Activated CD4-positive, alpha-beta T cell treated with anti-CD3 and anti-CD28 coated beads, Interleukin-2, amount 10 ng/mL, durations not matched to agents 7 days and 5 days (primary cell): ENCODE measurements at regions not wholly inside any gene's neighbourhood (a gene's known extent, or its start where the extent isn't known, plus 50 kb on each side); places are given as distances from the start of the nearest gene placed in this dataset.
A peak's percentile ranks its signal among the peaks of the same experiment; 100 is the strongest.

Experiments used
- CTCF ChIA-PET: fragments of 350-600 bp; sonication (Branson Sonifier 250); formaldehyde crosslinking; loops from one replicate; lab custom pipeline; 2021; ENCODE audit warnings: antibody characterized with exemption; lab: Charles Lee
- POLR2A ChIA-PET: fragments of 350-600 bp; sonication (Branson Sonifier 250); formaldehyde crosslinking; loops from one replicate; lab custom pipeline; 2021; ENCODE audit warnings: antibody characterized with exemption; lab: Charles Lee
- DNase-seq: peaks from one replicate; pipeline ENCODE4 v3.0.0-alpha.2; 2020
- H3K27ac Mint-ChIP-seq: one replicate; pipeline ENCODE4 v1.8.0; 2021; ENCODE audit warnings: mild to moderate bottlenecking, moderate library complexity, mixed read lengths
- H3K27me3 Mint-ChIP-seq: one replicate; pipeline ENCODE4 v1.8.0; 2021; ENCODE audit warnings: mixed read lengths
- H3K36me3 Mint-ChIP-seq: one replicate; pipeline ENCODE4 v1.8.0; 2021; ENCODE audit warnings: low read depth, mixed read lengths
- H3K4me1 Mint-ChIP-seq: one replicate; pipeline ENCODE4 v1.8.0; 2021; ENCODE audit warnings: mixed read lengths
- H3K4me3 Mint-ChIP-seq: one replicate; pipeline ENCODE4 v1.8.0; 2021; ENCODE audit warnings: mild to moderate bottlenecking, moderate library complexity, mixed read lengths
- H3K9me3 Mint-ChIP-seq: one replicate; pipeline ENCODE4 v1.8.0; 2021; ENCODE audit warnings: mixed read lengths

DNA sequence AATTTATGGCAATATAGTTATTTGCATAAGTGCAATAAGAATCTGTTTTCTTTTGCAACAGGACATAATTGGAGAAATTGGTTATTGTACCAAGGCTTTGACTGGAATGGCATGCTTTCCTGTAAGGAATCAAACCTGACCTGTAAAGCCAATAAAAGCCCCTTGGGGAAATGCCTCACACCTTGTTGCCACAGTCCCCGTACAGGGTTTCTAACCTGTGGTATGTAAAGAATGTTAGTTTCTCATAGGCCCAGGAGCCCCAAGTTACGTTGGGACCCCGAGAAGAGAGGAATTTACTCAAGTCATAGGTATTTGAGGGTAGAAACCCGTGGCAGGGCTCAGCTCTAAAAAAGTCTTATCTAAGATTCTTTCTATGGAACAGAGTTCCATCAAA lies 441.4 kb downstream of the IGSF11 start:
- Mint-ChIP-seq H3K36me3 (no peaks in the 10 kb centered on the region), H3K27ac (no peak overlapping the region), H3K4me1 (no peaks in the 10 kb centered on the region), H3K4me3 (no peak overlapping the region), H3K9me3 (peaks cover 4% of the 10 kb centered on the region), H3K27me3 (no peaks in the 10 kb centered on the region)
- no peak for DNase-seq
- POLR2A ChIA-PET: no interaction called here
- CTCF ChIA-PET: no interaction called here

DNA sequence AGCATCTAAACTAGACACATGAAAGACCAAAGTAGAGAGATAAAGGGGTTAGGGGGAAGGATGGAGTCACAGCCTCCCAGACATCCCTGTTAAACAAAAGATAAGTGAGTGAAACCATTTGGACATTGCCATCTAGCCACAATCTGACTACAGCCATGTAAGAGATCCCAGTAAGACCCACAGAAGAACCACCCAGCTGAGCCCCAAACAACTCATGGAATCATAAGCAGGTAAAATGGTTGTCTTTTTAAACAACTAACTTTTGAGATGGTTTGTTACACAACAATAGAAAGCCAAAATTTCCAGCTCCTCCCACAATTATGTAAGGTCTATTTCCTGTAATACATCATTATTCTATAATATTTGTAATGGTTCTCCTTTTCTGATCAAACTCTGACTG lies 437.5 kb downstream of the IGSF11 start:
- H3K9me3 Mint-ChIP-seq: peaks cover 4% of the 10 kb centered on the region
- H3K27ac Mint-ChIP-seq: no peak overlapping the region
- H3K36me3 Mint-ChIP-seq: no peaks in the 10 kb centered on the region
- H3K4me3 Mint-ChIP-seq: no peak overlapping the region
- no peaks in the 10 kb centered on the region for H3K4me1 Mint-ChIP-seq
- POLR2A ChIA-PET: no interaction called here
- H3K27me3 Mint-ChIP-seq: no peaks in the 10 kb centered on the region
- DNase-seq: no peak
- CTCF ChIA-PET: no interaction called here

DNA sequence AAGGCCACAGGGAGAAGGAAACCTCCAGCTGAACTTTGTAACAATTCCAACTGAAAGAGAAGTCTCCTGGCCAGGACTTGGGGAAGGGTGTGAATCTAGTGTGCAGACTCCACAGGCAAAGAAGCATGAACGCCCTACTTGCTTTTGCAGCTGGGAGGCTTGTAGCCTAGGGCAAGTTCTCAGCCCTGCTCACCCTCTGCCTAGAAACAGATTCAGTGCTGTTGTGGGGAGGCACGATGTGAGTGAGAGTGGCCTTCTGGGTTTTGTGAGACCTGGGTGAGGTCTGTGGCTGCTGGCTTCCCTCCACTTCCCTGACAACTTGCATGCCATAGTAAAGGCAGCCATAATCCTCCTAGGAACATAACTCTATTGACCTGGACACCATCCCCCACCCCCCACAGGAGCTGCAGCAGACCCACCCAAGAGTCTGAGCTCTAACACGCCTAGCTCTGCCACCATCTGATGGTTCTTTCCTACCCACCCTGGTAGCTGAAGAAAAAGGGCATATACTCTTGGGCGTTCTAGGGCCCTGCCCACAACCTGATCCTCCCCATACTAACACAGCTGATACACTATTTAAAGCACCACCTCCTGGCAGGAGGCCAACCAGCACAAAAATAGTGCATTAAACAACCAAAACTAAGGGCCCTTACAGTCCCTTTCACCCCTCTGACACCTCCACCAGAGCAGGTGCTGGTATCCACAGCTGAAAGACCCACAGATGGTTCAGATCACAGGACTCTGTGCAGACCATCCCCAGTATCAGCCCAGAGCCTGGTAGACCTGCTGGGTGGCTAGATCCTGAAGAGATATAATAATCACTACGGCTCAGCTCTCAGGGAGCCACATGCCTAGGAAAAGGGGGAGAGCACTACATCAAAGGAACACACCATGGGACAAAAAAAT lies 426.5 kb downstream of the IGSF11 start:
- POLR2A ChIA-PET: no interaction called here
- Mint-ChIP-seq H3K4me1 (no peaks in the 10 kb centered on the region), H3K4me3 (no peak overlapping the region), H3K9me3 (peaks cover 2% of the 10 kb centered on the region), H3K27ac (no peak overlapping the region), H3K36me3 (no peaks in the 10 kb centered on the region), H3K27me3 (no peaks in the 10 kb centered on the region)
- no peak for DNase-seq
- CTCF ChIA-PET: interaction anchor here (0.6 kb wide), 1 partner anchor 121 kb away, joined by 4 read pairs; no protein-coding TSS in a partner anchor

DNA sequence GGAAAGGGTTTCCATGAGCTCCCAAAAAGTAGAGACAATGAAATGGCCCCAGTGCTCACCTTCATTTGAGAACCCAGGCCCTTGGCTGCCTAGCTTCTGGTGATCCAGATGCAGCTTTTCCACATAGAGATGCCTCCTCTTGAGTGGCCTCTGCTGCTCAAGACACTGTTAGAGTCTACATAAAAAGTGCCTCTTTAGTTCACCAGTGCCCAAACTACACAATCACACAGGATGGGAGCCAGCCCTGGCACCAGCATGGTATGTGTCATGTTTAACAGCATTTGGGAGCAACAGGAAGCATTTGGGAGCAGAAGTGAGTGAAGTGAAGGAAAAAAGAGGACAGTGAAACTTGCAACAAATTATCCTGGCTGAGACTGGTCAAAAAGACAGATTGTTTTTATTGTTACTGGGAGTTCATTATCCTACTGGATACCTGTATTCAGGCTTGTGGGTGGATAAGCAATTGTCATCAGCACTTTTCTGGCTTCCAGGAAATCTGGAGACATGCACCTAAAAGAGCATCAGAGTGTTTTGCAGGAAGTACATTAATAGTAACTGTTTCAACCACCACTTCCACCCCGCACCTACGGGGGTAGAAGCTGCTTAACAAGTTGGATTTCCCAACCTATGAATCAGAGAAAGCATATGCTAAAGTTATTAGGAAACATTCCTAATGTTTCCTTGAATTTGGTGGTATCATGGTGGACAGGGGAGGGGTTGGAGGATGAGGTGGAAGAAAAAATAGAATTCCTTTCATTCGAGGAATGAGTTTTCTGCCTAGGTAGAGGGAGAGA lies 416.2 kb downstream of the IGSF11 start:
- Mint-ChIP-seq H3K4me1 (no peaks in the 10 kb centered on the region), H3K27ac (no peak overlapping the region), H3K36me3 (no peaks in the 10 kb centered on the region), H3K27me3 (no peaks in the 10 kb centered on the region), H3K4me3 (no peak overlapping the region), H3K9me3 (no peaks in the 10 kb centered on the region)
- ChIA-PET POLR2A (no interaction called here), CTCF (no interaction called here)
- no peak for DNase-seq

DNA sequence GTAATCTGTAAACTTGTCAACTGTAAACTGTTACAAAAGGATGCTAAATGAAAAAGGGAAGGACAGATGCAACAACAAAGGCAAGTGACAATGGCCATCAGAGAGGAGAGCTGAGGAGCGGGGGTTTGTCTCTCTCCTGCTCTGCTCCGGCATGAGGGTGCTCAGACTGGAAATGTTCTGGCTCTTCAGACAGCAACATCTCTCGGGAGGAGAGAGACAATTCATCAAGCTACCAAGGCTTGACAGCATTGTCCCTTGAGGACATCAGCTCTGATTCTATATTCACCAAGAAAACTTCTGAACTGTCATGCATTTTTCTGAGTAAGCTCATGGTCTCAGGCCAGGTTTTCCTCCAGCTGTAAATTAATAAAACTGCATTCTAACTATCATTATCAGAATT lies 408.2 kb downstream of the IGSF11 start:
- Mint-ChIP-seq H3K36me3 (no peaks in the 10 kb centered on the region), H3K4me3 (no peak overlapping the region), H3K9me3 (no peaks in the 10 kb centered on the region), H3K27me3 (peaks cover 3% of the 10 kb centered on the region), H3K27ac (no peak overlapping the region), H3K4me1 (no peaks in the 10 kb centered on the region)
- POLR2A ChIA-PET: no interaction called here
- CTCF ChIA-PET: interaction anchor here (0.6 kb wide), 1 partner anchor 1855 kb away, joined by 4 read pairs; no protein-coding TSS in a partner anchor
- no peak for DNase-seq

DNA sequence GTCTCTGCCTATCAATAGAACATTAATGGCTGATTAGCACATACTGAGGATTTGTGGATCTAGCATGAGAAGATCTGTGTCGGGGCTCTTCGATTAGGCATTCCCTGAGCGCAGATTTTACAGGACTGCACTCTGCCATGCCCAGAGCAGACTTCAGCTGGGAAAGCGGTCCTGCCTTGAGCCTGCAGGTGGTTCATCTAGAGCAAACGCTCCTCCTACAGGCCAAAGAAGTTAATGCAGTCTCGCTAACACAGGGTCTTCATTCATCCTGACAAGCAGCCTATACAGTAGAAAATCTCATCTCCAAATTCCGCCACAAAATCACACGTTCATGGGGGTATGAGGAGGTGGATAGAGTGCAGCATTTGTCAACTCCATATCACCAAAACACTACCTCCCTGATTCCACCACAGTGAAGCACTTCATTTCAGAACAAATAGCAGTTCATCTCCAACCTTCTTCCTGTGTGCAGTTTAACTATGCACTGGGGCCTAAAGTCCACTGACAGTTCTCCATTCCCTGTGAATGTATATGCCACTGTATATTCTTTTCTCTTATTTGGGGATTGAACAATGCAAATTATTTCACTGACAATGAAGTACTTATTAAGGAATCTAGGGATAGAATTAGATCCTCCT lies 405.8 kb downstream of the IGSF11 start:
- H3K4me1 Mint-ChIP-seq: no peaks in the 10 kb centered on the region

DNA sequence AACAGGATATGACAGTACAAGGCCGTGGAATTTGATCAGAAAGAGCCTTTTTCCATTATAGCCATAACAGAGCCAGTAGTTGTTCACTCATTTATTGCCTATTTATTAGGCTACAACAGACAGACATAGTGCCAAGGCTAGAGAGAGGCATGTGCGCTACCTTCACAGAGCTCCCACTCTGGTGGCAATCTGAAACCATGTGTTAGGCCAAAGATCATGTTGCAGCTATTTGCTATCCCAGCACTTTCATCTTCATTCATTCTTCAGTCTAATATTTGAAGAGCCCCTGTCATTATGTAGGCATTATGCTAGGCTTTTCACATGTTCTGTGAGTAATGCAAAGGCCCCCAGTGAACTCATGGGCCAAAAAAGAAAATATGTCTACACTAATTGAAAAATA lies 404.8 kb downstream of the IGSF11 start:
- CTCF ChIA-PET: no interaction called here

More for the DNA sequence above, 405.8 kb downstream of the IGSF11 start:
- ChIA-PET POLR2A (no interaction called here), CTCF (no interaction called here)
- Mint-ChIP-seq H3K36me3 (no peaks in the 10 kb centered on the region), H3K9me3 (no peaks in the 10 kb centered on the region), H3K27ac (no peak overlapping the region), H3K4me3 (no peak overlapping the region), H3K27me3 (peaks cover 3% of the 10 kb centered on the region)
- peak; percentile 29 for DNase-seq

DNA sequence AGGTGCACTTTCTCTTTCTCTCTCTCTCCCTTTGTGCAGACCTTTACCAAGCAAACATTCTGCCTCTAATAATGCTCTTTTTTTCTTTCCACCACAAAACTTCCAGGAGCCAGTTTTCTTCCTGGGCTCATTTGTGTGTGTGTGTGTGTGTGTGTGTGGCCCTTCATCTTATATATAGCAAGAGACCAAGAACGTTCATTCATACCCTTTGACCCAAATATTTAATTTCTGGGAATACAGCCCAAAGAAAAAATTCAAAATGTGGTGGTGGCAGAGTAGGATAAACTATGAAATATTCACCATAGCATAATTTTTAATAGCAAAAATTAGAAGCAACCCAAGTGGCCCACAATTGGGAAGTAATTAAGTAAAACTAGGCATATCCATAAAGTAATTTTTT lies 398.9 kb downstream of the IGSF11 start:
- Mint-ChIP-seq H3K9me3 (no peaks in the 10 kb centered on the region), H3K36me3 (no peaks in the 10 kb centered on the region), H3K4me3 (no peak overlapping the region), H3K27ac (no peak overlapping the region), H3K4me1 (no peaks in the 10 kb centered on the region), H3K27me3 (no peaks in the 10 kb centered on the region)
- CTCF ChIA-PET: no interaction called here
- DNase-seq: no peak
- POLR2A ChIA-PET: no interaction called here

More for the DNA sequence above, 404.8 kb downstream of the IGSF11 start:
- H3K27ac Mint-ChIP-seq: no peak overlapping the region
- H3K9me3 Mint-ChIP-seq: no peaks in the 10 kb centered on the region
- POLR2A ChIA-PET: no interaction called here
- no peaks in the 10 kb centered on the region for H3K4me1 Mint-ChIP-seq
- H3K36me3 Mint-ChIP-seq: no peaks in the 10 kb centered on the region
- no peak for DNase-seq
- peaks cover 3% of the 10 kb centered on the region for H3K27me3 Mint-ChIP-seq
- H3K4me3 Mint-ChIP-seq: no peak overlapping the region

DNA sequence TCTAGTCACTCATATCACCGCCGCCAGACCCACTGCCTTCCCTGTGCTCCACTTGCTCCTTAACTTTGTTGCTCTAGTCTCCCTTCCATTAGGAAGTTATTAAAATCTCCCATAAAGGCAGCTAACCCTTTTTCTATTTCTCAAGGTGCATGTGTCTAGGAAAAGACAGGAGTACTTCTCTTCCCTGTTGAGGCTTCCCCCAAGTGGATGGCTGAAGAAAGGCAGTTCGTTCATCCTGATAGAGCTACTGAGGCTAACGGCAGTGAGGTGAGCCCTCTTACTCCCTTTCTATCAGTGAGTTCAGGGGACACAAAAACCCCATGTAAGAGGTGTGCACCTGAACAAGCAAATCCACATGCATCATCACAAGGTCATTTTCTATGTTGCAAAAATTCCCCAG lies 397.8 kb downstream of the IGSF11 start:
- Mint-ChIP-seq H3K27ac (no peak overlapping the region), H3K36me3 (no peaks in the 10 kb centered on the region), H3K9me3 (no peaks in the 10 kb centered on the region), H3K27me3 (no peaks in the 10 kb centered on the region), H3K4me1 (no peaks in the 10 kb centered on the region), H3K4me3 (no peak overlapping the region)
- CTCF ChIA-PET: no interaction called here
- DNase-seq: no peak
- POLR2A ChIA-PET: no interaction called here

DNA sequence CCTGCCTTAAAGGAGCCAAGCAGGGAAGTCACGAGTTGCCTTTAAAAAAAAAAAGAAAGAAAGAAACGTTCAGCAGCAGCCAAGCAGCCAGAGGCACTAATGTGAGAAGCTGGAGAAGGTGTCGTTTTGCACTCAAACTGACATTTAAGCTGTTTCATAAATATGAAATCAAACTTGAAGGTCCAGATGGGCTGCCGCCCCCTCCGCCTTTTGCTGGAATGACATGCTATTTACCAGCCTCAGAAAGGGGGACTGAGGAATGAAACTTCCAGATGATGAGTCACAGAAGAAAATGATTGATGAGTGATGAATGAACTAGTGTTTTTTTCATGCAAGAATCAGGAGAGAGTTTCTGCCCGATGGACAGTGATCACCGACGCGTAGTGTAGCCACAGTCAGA lies 396.8 kb downstream of the IGSF11 start:
- DNase-seq: no peak
- H3K4me1 Mint-ChIP-seq: no peaks in the 10 kb centered on the region
- no peak overlapping the region for H3K4me3 Mint-ChIP-seq
- no peaks in the 10 kb centered on the region for H3K27me3 Mint-ChIP-seq
- H3K36me3 Mint-ChIP-seq: no peaks in the 10 kb centered on the region
- POLR2A ChIA-PET: no interaction called here
- no peaks in the 10 kb centered on the region for H3K9me3 Mint-ChIP-seq
- no peak overlapping the region for H3K27ac Mint-ChIP-seq
- CTCF ChIA-PET: no interaction called here

DNA sequence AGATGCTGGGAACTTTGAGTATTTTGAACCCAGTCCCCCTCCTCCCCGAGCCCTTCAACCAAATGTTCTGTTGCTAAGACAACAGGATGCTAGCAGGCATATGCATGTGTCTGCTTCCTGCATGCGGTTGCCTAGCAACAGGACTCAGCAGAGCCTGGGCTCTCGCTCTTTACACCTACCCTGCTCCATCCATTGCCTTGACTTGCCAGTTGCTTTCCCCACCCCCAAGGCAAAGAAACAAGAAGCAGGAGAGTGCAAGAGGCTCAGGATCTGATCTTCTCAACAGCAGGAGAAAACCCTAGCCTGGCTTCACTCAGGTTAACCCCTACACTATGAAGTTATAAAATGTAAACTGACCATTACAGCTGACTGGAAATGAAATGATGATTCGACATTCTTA lies 393.0 kb downstream of the IGSF11 start:
- peak; percentile 11 for DNase-seq
- Mint-ChIP-seq H3K36me3 (no peaks in the 10 kb centered on the region), H3K27ac (no peak overlapping the region), H3K4me3 (no peak overlapping the region), H3K4me1 (no peaks in the 10 kb centered on the region), H3K27me3 (no peaks in the 10 kb centered on the region), H3K9me3 (no peaks in the 10 kb centered on the region)
- POLR2A ChIA-PET: no interaction called here
- CTCF ChIA-PET: no interaction called here

DNA sequence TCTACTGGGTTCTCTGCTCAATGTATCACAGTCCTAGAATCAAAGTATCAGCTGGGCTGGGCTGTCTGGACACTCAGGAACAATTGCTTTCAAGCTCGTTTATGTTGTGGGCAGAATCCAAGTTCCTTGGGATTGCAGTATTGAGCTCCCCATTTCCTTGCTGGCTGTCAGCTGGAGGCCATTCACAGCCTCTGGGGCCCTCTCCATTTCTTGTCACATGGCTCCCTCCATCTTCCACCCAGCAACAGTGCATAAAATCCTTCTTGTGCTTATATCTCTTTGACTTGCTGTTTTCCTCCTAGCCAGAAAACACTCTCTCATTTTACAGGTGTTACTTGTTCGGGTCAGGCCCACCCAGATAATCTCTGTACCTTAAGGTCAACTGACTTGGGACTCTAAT lies 363.5 kb downstream of the IGSF11 start:
- H3K9me3 Mint-ChIP-seq: no peaks in the 10 kb centered on the region
- no peak overlapping the region for H3K4me3 Mint-ChIP-seq
- no peak for DNase-seq
- no peaks in the 10 kb centered on the region for H3K4me1 Mint-ChIP-seq
- no peak overlapping the region for H3K27ac Mint-ChIP-seq
- CTCF ChIA-PET: no interaction called here
- no peaks in the 10 kb centered on the region for H3K27me3 Mint-ChIP-seq
- H3K36me3 Mint-ChIP-seq: no peaks in the 10 kb centered on the region
- POLR2A ChIA-PET: no interaction called here

DNA sequence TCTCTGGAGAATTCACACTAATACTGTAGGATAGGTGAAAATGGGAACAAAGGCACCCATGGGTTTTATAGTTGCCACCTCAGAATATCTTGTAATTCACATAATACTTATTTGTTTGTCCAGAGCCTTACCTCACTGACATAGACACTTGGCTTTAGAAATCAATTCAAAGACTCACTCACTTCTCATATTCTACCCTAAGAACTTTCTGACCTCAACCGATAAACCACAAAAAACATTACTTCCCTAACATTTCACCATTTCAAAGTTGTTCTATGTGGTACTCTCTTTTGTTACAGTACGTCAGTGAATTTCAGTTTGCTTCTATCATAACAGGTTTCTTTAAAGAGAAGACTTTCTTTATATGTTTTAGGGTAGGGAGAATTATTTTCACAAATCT lies 359.3 kb downstream of the IGSF11 start:
- H3K4me1 Mint-ChIP-seq: no peaks in the 10 kb centered on the region
- no peaks in the 10 kb centered on the region for H3K36me3 Mint-ChIP-seq
- ChIA-PET CTCF (no interaction called here), POLR2A (no interaction called here)
- no peak overlapping the region for H3K4me3 Mint-ChIP-seq
- no peak for DNase-seq
- no peaks in the 10 kb centered on the region for H3K27me3 Mint-ChIP-seq
- no peaks in the 10 kb centered on the region for H3K9me3 Mint-ChIP-seq
- H3K27ac Mint-ChIP-seq: no peak overlapping the region
